Tongue (tissue), 1 donor: ENCODE measurements at regions not wholly inside any gene's neighbourhood (a gene's known extent, or its start where the extent isn't known, plus 50 kb on each side); places are given as distances from the start of the nearest gene placed in this dataset.

ENCODE experiments used
- DNase-seq: peaks from one replicate; pipeline ENCODE4 v3.0.0-alpha.2; 2015

DNA sequence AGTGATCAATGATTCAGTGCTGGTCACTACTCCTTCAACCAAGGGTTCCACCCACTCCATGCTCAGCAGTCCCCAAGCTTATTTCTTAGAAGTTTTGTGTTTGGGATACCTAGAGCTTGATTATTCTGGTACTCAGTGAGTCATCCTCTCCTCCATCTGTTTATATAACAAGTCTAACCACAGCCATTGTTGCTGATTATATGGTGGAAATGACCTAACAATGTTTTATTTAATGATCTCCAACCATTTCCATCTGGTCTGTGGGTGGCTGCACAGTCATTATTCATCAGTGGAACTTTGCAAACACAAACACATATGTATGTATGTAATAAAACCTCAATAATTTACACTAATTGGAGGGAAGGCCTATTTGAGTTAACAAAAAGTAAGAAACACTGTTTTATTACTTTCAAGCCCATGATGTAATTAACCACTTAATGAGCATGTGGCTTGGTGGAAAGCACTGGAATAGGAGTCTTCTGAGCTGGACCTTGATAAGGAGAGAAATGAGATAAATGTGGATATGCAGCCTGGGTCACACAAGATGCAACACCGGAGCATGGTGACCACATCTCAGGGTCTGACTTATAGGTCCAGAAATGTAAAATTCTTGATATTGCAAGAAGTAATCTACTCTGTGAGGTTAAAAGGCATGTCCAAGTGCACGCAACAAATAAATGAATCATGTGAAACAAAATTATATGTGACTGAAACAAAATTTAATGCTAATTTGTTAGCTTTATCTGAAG lies 99.0 kb upstream of the WLS start:
- DNase-seq, result no peak

DNA sequence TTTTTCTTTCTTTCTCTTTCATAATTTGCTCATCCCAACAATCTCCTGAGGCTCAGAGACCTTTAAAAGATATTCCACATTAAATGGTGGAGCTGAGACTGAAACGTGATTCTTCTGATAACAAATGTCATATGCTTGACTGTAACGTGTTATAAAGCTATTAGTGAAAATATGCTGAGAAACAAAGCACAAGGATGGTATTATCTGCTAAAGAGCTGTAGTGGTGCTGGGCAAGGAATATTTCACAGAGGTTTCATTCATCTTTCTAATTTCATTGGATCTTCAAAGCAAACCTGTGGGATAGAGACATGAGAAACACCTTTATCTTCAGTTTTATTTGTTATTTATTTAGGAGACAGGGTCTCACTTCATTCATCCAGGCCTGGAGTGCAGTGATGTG lies 98.1 kb upstream of the WLS start:
- DNase-seq, result no peak

DNA sequence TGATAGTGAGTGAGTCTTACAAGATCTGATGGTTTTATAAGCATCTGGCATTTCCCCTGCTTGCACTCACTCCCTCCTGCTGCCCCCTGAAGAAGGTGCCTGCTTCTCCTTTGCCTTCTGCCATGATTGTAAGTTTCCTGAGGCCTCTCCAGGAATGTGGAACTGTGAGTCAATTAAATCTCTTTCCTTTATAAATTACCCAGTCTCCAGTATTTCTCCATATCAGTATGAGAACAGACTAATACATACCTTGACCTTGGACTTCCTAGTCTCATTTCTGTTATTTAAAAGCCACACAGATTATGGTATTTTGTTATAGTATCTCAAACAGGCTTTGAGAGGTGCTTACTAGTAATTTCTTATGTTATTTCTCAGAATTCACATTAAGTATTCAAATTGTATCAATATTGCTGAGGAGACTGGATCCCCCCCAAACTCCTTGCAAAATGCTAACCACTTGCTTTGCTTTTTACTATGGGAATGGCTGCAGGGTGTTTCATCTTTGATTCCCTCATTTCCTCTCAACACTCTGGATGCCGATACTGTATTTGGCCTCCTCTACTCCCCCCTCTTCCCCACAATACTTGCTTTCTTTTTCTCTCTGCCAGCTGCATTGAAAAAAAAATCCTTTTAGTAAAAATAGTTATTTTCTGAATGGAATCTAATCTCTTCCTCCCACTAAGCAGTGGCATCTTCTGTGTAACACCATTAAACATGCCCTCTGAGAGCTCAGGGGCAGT lies 96.9 kb upstream of the WLS start:
- no peak for DNase-seq

DNA sequence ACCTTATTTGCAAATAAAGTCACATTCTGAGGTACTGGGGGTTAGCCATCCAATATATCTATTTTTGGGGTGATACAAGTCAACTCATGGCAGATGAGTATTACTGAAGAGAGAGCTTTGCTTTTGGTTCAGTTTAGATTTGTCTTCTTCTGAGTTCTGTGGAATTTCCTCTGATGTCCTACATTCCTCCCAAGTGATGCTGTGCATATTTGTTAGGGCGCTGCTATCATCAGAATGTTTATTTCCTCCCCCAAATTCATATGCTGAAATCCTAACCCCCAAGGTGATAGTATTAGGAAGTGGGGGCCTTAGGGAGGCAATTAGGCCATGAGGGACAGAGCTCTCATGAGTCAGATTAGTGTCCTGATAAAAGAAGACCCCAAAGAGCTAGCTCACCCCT lies 96.2 kb upstream of the WLS start:
- no peak for DNase-seq

DNA sequence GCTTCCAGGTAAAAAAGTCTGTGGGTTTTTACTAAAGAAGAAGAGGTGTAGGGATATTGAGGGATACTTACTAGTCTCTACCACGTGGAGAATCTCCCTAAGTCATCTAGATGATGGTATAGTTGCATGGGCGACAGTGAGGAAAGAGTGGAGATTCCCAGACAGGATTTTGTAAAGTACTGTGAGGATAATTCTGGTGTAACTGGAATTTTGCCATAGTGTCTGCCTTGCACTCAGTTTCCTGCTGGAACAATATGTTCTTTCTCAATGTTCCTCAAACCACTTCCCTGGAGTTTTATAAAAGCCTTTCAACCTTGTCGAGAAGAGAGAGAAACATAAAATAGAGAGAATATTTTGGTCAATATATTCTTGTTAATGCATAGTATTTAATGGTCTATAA lies 95.1 kb upstream of the WLS start:
- DNase-seq, result no peak

DNA sequence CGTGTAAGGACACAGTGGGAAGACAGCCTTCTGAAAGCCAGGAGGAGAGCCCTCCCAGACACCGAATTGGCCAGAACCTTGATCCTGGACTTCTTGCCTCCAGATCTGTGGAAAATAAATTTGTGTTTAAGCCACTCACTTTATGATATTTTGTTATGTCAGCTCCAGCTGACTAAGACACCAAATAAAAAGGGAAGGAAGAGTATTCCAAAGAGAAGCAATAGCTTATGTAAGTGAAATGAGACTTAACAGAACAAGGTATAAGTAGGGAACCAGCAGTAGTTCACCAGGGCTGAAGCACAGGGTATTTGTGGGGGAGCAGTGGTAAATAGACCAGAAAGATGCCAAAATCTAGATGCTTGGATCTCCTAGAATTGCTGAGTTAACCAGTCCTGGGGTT lies 94.2 kb upstream of the WLS start:
- DNase-seq, result no peak

DNA sequence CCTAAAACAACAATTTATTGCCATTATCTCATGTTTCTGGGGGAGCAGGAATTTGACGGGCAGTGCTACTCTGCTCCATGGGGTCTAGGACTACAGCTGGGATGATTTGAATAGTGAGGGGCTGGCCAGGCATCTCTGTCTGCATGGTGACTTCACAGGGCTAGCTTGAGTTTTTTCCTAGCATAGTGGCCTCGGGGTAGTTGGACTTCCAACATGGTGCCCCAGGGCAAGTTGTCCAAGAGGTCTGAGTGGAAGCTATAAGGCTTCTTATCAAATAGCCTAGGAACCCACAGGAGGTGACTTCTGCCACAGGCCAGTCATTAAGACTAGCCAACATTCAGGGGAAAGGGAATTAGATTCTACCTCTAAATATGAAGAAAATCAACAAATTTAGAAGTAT lies 92.0 kb upstream of the WLS start:
- no peak for DNase-seq

DNA sequence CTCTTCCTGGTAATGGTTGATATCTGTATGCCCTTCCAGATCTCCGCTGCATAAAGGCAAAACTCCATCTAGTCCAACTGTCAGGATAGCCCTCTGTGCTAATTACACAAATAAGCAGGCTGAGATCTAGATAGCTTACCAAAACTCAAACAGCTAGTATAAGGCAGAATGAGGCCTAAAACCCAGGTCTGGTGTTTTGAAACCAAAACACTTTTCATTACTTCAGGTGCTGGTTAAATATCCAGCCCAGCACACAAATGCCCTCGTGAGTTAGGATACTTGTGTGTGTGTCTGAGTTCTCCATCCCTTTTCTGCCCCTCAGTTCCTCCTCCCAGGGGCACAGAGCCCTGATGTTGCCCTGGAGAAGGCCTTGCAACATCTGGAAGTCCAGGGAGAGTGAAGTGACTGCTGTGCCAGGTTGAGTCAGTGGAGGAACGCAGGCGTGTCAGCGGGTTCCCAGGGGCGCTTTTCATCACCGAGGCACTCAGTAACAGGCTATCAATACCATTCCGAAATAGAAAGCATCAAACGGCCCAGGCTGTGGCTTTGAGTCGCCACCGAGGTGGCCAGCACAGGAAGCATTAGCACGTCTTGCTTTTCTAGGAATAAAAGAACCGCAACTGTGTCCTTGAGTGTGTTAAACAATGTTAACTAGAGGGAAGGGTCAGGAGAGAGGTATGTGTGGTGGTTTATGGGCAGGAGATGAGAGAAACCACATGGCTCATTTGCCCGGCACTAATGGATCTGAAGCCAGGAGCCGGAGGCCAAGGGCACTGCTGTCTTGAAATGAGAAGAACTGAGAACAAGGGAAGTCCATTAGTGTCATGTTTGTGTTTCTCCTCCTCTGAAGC lies 90.7 kb upstream of the WLS start:
- no peak for DNase-seq

DNA sequence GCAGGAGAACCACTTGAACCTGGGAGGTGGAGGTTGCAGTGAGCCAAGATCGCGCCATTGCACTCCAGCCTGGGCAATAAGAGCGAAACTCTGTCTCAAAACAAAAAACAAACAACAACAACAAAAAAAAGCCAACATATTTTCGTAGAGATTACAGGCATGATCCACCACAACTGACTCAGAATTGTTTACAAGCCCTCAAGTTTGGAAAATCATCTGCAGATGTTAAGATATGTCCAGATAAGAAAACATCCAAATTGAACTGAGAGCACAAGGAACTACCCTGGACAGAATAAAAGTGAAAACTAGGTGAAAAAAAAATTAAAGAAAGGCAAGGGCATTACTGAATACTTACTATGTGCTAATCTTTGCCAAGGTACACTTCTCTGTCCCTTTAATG lies 89.8 kb upstream of the WLS start:
- DNase-seq, result no peak

DNA sequence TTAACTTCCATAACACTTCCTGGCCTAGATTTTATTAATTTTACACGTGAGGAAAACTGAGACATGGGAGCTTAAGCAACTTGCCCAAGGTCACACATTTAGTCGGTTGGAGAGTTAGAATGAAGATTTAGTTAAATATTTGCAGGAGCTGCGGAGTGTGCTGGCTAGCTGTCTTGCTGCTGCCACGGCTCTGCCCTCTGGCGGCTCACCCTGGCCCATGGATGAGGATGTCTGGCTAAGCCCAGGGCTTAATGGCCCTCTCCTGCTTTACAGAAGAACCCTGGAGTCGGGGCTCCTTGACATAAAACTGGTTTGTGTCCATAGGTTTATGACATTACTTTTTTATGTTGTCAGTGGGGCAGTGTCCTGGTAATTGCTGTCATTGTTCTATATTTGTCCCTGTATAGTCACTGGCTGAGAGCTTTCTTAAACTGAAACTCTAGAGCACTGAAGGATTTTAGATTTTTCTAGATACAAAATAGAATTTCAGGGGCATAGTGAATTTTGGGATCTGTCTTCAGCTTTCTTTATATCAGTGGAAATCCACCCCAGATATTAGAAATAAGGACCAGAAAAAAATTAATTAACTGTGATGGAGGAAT lies 88.9 kb upstream of the WLS start:
- DNase-seq, result peak; percentile 72

DNA sequence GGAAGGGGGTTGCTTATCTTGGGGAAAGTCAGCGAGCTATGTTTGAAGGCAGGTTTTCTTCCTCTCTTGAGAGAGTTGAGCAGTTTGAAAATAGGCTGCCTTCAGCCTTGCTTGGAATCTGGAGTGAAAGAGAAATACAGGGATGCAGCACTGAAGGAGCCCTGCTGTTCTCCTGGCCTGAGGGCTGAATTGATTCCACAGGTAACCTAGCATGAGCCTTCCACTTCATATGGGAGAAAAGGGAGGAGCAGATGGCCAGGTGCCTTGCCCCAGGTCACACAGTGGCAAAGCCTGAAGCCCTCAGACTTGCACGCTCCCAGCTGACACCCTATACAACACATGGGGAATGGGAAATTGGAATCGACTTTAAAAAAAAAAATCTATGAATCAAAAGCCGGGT lies 88.0 kb upstream of the WLS start:
- no peak for DNase-seq

DNA sequence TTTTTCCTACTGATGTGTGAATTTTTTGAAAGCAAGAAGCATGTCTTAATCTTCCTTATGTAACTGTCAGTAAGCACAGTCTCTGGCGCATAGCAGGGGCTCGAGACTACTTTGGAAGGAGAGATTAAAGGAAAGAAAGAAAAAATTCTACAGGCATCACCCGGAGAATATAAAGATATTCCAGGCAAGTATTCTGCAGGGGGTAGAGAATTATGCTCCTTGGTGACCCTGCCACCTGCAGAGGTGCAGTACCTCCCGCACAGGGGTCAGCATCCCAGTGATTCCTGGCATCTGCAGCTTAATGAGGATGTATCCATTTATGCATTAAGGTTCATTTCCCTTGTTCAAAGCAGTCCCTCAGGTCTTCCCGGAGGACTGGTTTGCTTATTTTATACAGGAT lies 87.6 kb upstream of the WLS start:
- no peak for DNase-seq

DNA sequence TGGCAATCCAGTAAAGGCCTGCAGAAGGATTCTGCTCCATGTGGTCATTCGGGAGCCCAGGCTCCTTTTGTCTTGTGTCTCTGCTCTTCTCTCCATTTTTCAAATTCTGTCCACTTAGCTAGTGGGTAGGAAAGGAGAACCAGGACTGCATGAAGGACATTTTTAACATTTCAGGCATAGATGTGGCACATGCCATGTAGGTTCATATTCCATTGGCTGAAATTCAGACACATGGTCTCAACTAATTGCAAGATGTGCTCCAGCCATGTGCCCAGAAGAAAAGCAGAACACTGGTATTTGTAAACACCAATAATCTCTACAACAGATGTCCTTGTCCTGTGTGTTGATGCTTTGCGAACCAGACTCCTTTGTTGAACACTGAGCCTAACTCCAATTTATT lies 85.2 kb upstream of the WLS start:
- DNase-seq, result no peak

DNA sequence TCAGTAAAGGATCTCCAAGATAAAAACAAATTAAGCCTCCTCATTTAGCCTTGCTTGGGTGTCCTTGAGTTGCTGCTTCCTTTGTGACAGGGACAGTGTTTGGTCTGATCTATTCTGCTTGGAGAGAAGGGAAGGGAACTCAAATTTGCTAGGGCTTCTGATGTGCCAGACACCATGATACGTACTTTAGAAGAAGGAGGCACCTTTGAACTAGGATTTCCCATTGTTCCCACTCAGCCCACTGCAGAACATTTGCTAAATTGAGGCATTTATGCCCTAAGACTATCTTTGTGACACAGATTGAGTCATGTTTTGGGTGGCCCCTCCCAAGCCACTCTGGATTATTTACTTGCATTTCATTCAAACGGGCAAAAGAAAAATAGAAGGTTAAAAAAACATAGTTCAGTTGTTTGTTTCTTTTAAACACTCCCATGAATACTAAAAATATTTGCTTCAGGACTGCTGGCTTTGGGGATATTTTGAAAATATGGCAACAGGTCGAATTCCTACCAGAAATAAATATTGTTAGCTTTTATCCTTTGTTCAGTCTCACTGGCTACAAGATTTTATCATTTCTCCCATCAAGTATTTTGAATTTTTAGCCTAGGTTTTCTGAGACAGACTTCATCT lies 81.9 kb upstream of the WLS start:
- no peak for DNase-seq

DNA sequence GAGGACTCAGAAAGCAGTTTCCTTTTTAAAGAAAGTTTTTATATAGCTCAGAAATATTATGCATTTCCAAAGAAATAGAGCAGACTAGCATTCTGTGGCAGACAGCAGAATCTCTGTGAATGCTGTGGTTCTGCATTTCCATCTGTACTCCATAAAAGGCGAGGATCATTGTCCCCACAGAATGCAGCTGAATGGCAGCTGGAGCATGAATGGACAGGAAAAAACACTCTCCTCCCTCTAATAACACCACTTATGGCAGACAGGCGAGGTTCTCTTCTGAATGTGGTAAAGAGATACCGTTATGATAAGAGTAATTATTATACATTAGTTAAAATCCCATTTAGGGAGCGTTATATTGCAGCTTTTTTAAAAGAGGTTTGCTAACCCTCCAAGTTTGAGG lies 81.4 kb upstream of the WLS start:
- peak; percentile 51 for DNase-seq

DNA sequence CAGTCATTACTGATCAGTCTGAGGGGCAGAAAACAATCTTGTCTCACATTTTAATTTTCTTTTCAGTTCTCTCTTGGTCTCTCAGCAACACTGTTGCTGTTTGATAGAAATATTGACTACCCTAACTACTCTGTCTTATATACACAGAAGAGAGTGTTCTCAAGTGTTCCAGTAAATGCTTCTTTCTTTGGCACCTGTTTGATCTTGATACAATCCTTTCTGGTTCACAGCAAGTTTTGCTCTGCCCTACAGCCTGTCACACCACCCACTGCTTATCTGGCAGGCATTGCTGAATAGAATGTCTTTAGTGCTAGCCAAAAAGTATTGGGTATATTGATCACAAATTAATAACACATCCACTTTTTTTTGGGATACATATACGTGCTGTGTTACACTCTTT lies 75.7 kb upstream of the WLS start:
- peak; percentile 51 for DNase-seq

DNA sequence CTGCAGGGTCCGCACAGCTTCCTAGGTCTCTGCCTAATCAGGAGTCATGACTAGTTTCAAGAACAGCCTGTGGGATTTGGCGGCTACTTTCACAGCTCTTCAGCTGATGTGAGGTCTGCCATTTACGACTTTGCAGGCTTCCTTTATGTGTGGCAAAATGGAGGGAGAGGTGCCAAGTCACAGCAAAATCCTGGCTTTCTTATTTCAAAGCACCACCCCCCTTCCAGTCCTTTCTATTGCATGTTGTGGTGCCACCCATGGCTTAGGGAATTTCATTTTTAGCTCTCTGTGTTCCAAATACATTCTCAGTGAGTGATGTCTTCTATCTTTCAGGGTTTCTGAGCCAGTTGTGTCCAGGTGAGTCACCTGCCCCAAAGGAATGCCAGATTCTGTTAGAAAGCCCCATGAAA lies 75.1 kb upstream of the WLS start:
- no peak for DNase-seq

DNA sequence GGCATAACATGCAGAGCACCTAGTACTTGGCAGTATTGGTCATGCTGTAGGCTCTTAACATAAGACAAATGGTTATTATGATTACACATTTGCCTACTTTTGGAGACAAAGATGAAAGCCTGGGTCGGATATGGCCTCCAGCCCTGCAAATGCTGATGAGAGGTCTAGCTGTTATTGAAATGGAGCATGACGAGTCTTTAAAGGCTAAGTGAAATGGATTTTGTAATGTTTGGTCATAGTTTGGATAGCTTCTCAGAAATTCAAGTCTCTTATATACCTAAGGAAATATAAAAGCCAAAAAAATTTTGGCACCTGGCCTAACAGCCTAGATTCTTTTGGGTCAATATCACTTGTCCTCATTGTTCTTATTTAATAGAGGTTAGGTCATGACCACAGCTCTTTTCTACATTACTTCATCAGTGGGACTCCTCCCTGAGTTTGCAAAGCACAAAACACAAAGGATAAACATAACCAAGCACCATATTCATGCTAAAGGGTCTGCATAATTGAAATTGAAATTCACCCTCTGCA lies 69.2 kb upstream of the WLS start:
- DNase-seq, result no peak

DNA sequence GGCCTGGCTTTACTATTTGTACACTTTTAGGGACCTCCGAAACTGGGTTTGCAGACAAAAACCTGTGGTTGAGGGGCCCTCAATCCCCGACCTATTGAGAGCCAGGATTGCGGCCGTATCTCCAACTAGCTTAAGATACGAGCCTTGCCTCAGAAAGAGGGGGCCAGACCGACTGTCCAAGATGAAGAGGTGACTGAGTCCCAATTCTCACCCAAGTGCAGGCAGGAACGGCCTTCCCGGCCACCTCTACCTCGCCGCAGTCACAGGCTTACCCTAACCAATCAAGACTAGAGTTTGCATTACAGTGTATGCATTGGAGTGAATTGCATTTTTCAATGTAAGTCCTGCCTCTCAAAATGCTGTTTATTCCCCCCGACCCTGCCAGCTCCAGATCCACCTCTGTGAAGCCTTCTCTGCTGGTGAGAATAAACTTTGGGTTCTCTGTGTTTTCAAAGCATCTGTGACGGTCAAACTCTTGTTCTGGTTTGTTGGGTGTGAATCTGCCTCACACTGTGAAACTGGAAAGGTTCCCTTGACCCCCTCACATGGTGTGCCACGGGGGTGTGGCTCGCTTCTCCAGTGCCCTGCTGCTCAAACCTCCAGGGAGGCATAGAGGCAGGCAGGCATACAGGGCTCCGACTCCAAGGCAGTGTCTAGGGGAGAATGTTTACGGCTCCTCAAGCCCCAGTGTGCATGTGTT lies 62.2 kb upstream of the WLS start:
- DNase-seq, result no peak

DNA sequence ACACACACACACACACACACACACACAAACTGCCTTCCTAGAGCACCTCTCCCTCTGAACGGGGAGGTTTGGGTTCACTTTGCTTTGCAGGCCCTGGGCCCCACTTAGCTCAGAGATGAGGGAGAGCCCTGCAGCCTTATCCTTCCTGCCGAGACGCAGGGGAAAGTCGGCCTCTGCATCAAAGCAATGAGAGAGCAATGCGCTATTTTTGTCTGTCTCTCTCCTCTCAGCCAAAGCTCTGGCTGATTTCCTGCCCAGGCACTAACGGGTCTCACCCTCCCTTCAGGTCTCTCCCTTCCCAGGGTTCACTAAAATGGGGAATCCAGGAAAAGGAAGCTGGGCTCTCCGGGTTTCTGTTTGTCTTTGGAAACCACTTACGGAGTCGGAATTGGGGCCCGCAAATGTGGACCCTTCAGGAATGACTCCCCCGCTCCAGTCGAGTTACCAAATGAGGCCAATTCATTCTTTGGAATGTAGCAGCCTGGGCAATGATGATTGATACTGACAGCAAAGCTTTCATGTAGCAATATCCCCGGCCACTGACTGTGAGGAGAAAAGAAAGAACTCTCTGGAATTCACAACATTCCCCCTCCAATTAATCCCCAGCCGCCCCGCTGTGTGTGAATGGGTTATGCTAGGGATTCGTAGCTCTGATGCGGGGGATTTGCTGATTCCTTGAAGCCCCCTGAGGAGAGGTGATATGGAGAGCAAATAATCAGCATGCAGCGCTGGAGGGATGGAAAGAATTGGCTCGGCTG lies 61.5 kb upstream of the WLS start:
- DNase-seq, result peak; percentile 68

DNA sequence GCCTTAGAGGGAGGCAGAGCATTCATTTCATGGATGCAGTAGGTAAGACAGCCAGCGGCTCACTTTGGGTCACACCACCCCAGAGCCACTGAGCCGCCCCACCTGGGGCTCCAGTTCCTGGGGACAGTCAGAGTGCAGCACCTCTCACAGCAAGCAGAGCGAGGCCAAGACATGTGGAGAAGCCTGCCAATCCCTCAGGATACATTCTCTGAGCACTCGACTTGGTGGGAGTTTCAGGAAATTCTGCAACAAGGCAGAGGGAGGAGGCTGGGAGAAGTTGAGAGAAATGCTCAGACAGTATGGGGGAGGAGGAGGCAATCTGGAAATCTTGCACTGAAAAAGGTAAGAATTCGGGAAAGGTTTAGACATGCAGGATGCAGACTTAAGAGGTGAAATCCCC lies 60.8 kb upstream of the WLS start:
- no peak for DNase-seq
